ENCODE measurements at regions not wholly inside any gene's neighbourhood (a gene's known extent, or its start where the extent isn't known, plus 50 kb on each side); places are given as distances from the start of the nearest gene placed in this dataset.

DNA sequence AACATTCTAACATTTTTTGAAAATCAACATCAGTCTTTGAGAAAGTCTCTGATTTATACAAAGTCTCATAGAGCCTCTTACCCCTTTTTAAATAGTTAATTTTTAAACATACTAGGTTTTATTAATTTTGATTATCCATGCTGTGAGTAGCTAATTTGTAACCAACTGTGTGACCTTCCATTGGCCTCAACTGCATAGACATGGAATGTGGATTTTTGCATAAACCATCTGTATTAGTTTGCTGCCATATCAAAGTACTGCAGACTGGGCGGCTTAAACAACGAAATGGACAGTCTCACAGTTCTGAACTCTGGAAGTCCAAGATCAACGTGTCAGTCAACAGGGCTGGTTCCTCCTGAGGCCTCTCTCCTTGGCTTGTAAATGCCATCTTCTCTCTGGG lies 89.2 kb upstream of the AJAP1 start:
- Histone ChIP-seq H3K4me2 (ENCODE audit: low read depth, low read length) (no peak overlapping the region), H3K9me1 (ENCODE audit: insufficient read depth, low read length) (no peaks in the 10 kb centered on the region), H3K56ac (ENCODE audit: extremely low read depth, insufficient read depth, low read length) (no peak overlapping the region), H3K27ac (ENCODE audit: insufficient read depth, low read length) (no peak overlapping the region), H3K18ac (ENCODE audit: low read depth, low read length) (no peak overlapping the region), H3K4me3 (ENCODE audit: insufficient read depth, low read depth, low read length) (no peak overlapping the region), H2BK120ac (ENCODE audit: low read depth, low read length) (no peak overlapping the region), H2AFZ (replicated peaks; ENCODE audit: low read length, poor library complexity) (no peak overlapping the region), H2AK9ac (replicated peaks; ENCODE audit: low read depth, low read length, poor library complexity) (no peak overlapping the region), H3K4me1 (ENCODE audit: control insufficient read depth, insufficient read depth, low read length) (no peaks in the 10 kb centered on the region), H2BK5ac (ENCODE audit: low read depth, low read length, poor library complexity, severe bottlenecking) (no peak overlapping the region), H4K8ac (ENCODE audit: low read depth in 2 of 2, low read length in 2 of 2) (no peak overlapping the region), H2BK20ac (ENCODE audit: low read depth, low read length) (no peak overlapping the region), H2AK5ac (ENCODE audit: low read depth, low read length) (no peak overlapping the region), H4K91ac (ENCODE audit: insufficient read depth, low read depth, low read length) (no peak overlapping the region), H3K9ac (ENCODE audit: low read depth, low read length) (no peak overlapping the region), H4K5ac (ENCODE audit: low read depth, low read length) (no peak overlapping the region), H3K4ac (ENCODE audit: low read depth, low read length) (no peak overlapping the region), H3K14ac (replicated peaks; ENCODE audit: low read depth, low read length) (no peak overlapping the region), H3K27me3 (ENCODE audit: control insufficient read depth, insufficient read depth, low read length) (no peaks in the 10 kb centered on the region), H3K36me3 (ENCODE audit: control insufficient read depth, insufficient read depth, low read length) (no peaks in the 10 kb centered on the region), H3K23ac (ENCODE audit: low read depth, low read length) (no peak overlapping the region), H4K20me1 (ENCODE audit: insufficient read depth, low read length) (no peaks in the 10 kb centered on the region), H2BK15ac (ENCODE audit: low read depth, low read length) (no peak overlapping the region), H3K9me3 (ENCODE audit: control insufficient read depth, insufficient read depth, low read length) (peaks cover 24% of the 10 kb centered on the region), H3K79me1 (ENCODE audit: low read depth in 1 of 2, low read length in 2 of 2) (no peaks in the 10 kb centered on the region)
- ChIA-PET POLR2A (ENCODE audit: unreplicated experiment) (no interaction called here), CTCF (no interaction called here)
- no CpG with 5 or more reads among the region's 3 CpGs for WGBS, 2 experiments (ENCODE audit: extremely low coverage in 2 of 2, insufficient read length in 1 of 2)
- DNase-seq, result no peak
- ATAC-seq (ENCODE audit: low read depth), result no peak
- TF ChIP-seq MXI1 (IDR thresholded peaks at IDR 0.05; ENCODE audit: borderline replicate concordance, low read depth, low read length), result no peak
- dilution Hi-C loops (cut with HindIII; ENCODE audit: low sequenced_read_pairs, unreplicated experiment), result no loop called here
- intact Hi-C loops (cut with micrococcal nuclease), result no loop called here
- in situ Hi-C loops (cut with MboI; ENCODE audit: low sequenced_read_pairs), result no loop called here
- no TSS peak for BruUV-seq (replicated peaks)
